ENCODE measurements at regions not wholly inside any gene's neighbourhood (a gene's known extent, or its start where the extent isn't known, plus 50 kb on each side); places are given as distances from the start of the nearest gene placed in this dataset.

- H3K9me2 ChIP-seq (ENCODE audit: insufficient read depth, low read length) = no peaks in the 10 kb centered on the region
- H3K27ac ChIP-seq (ENCODE audit: low read depth, low read length, poor library complexity, severe bottlenecking) = no peak overlapping the region
- BruUV-seq (replicated peaks) = no TSS peak
- H3K9me3 ChIP-seq (ENCODE audit: low read length) = no peaks in the 10 kb centered on the region
- H3K4me3 ChIP-seq (ENCODE audit: low read depth, low read length, poor library complexity, severe bottlenecking) = no peak overlapping the region
- H2AFZ ChIP-seq (ENCODE audit: low read length) = no peak overlapping the region
- H3K4me1 ChIP-seq (ENCODE audit: insufficient read depth, low read length, poor library complexity, severe bottlenecking) = no peaks in the 10 kb centered on the region
- DNase-seq (ENCODE audit: low spot score) = no peak
- intact Hi-C loops (cut with micrococcal nuclease; ENCODE audit: unreplicated experiment) = no loop called here
- no peaks in the 10 kb centered on the region for H3K79me2 ChIP-seq (ENCODE audit: insufficient read depth, low read depth, low read length)
- H3K4me2 ChIP-seq (ENCODE audit: low read length) = no peak overlapping the region
- TF ChIP-seq EZH2phosphoT487 (IDR thresholded peaks at IDR 0.05; ENCODE audit: borderline replicate concordance, low read depth, low read length) = no peak
- TF ChIP-seq, protein P1, sequence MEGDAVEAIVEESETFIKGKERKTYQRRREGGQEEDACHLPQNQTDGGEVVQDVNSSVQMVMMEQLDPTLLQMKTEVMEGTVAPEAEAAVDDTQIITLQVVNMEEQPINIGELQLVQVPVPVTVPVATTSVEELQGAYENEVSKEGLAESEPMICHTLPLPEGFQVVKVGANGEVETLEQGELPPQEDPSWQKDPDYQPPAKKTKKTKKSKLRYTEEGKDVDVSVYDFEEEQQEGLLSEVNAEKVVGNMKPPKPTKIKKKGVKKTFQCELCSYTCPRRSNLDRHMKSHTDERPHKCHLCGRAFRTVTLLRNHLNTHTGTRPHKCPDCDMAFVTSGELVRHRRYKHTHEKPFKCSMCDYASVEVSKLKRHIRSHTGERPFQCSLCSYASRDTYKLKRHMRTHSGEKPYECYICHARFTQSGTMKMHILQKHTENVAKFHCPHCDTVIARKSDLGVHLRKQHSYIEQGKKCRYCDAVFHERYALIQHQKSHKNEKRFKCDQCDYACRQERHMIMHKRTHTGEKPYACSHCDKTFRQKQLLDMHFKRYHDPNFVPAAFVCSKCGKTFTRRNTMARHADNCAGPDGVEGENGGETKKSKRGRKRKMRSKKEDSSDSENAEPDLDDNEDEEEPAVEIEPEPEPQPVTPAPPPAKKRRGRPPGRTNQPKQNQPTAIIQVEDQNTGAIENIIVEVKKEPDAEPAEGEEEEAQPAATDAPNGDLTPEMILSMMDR (conservative IDR thresholded peaks at IDR 0.05; ENCODE audit: low read length) = no peak
- POLR2A ChIA-PET = no interaction called here
- no peaks in the 10 kb centered on the region for H3K36me3 ChIP-seq (ENCODE audit: insufficient read depth, low read length)
- CTCF ChIA-PET (ENCODE audit: unreplicated experiment) = no interaction called here
- H4K20me1 ChIP-seq (ENCODE audit: insufficient read depth, low read length) = no peaks in the 10 kb centered on the region
Measured at GRCh38 chr2:217147818-217148217, 288.0 kb upstream of the TNP1 start.

DNA sequence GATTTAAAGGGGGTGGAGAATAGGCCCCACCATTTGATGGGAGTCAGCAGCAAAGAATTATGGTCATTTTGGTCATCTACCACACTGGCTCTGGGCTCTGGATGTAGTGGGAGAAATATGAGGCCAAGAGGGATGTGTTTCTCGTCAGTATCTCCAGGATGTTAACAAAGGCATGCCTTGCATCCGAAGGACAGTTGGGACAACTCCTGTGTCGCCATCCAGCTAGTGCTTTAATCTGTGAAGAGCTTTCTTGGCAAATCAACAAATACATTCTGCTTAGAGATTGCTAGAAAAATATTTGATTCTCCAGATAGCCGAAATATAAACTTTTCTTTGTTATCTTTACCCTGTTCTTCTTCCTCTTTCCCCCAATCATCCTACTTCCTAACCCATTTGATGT is 287.1 kb upstream of the TNP1 start:
- no peaks in the 10 kb centered on the region for H3K4me1 ChIP-seq (ENCODE audit: insufficient read depth, low read length, poor library complexity, severe bottlenecking)
- ChIA-PET POLR2A (no interaction called here), CTCF (ENCODE audit: unreplicated experiment) (no interaction called here)
- no peak overlapping the region for H3K27ac ChIP-seq (ENCODE audit: low read depth, low read length, poor library complexity, severe bottlenecking)
- no peak overlapping the region for H2AFZ ChIP-seq (ENCODE audit: low read length)
- H3K36me3 ChIP-seq (ENCODE audit: insufficient read depth, low read length) = no peaks in the 10 kb centered on the region
- intact Hi-C loops (cut with micrococcal nuclease; ENCODE audit: unreplicated experiment) = no loop called here
- no TSS peak for BruUV-seq (replicated peaks)
- no peaks in the 10 kb centered on the region for H4K20me1 ChIP-seq (ENCODE audit: insufficient read depth, low read length)
- H3K79me2 ChIP-seq (ENCODE audit: insufficient read depth, low read depth, low read length) = no peaks in the 10 kb centered on the region
- no peak overlapping the region for H3K4me2 ChIP-seq (ENCODE audit: low read length)
- no peak for DNase-seq (ENCODE audit: low spot score)
- H3K4me3 ChIP-seq (ENCODE audit: low read depth, low read length, poor library complexity, severe bottlenecking) = no peak overlapping the region
- H3K9me2 ChIP-seq (ENCODE audit: insufficient read depth, low read length) = no peaks in the 10 kb centered on the region
- no peaks in the 10 kb centered on the region for H3K9me3 ChIP-seq (ENCODE audit: low read length)
- TF ChIP-seq EZH2phosphoT487 (IDR thresholded peaks at IDR 0.05; ENCODE audit: borderline replicate concordance, low read depth, low read length) = no peak
- TF ChIP-seq, protein P1 (conservative IDR thresholded peaks at IDR 0.05; ENCODE audit: low read length) = no peak

GRCh38 chr2:217142649-217143266 is 282.9 kb upstream of the TNP1 start:
- Histone ChIP-seq H3K4me1 (ENCODE audit: insufficient read depth, low read length, poor library complexity, severe bottlenecking) (no peaks in the 10 kb centered on the region), H3K36me3 (ENCODE audit: insufficient read depth, low read length) (no peaks in the 10 kb centered on the region), H3K27ac (ENCODE audit: low read depth, low read length, poor library complexity, severe bottlenecking) (no peak overlapping the region), H3K9me2 (ENCODE audit: insufficient read depth, low read length) (no peaks in the 10 kb centered on the region), H2AFZ (ENCODE audit: low read length) (no peak overlapping the region), H3K4me3 (ENCODE audit: low read depth, low read length, poor library complexity, severe bottlenecking) (no peak overlapping the region), H3K79me2 (ENCODE audit: insufficient read depth, low read depth, low read length) (no peaks in the 10 kb centered on the region), H3K9me3 (ENCODE audit: low read length) (no peaks in the 10 kb centered on the region), H3K4me2 (ENCODE audit: low read length) (no peak overlapping the region), H4K20me1 (ENCODE audit: insufficient read depth, low read length) (no peaks in the 10 kb centered on the region)
- ChIA-PET CTCF (ENCODE audit: unreplicated experiment) (no interaction called here), POLR2A (interaction anchor here (0.6 kb wide), 1 partner anchor 174 kb away, joined by 3 read pairs; no protein-coding TSS in a partner anchor)
- intact Hi-C loops (cut with micrococcal nuclease; ENCODE audit: unreplicated experiment) = loop anchor here (2.0 kb wide), 1 partner anchor 444 kb away; no protein-coding TSS in a partner anchor
- peak; percentile 34 for DNase-seq (ENCODE audit: low spot score)
- no TSS peak for BruUV-seq (replicated peaks)
- no peak for TF ChIP-seq EZH2phosphoT487 (IDR thresholded peaks at IDR 0.05; ENCODE audit: borderline replicate concordance, low read depth, low read length)
- TF ChIP-seq, protein P1 (conservative IDR thresholded peaks at IDR 0.05; ENCODE audit: low read length) = peak; percentile 95
